ENCODE measurements at regions not wholly inside any gene's neighbourhood (a gene's known extent, or its start where the extent isn't known, plus 50 kb on each side); places are given as distances from the start of the nearest gene placed in this dataset.
"Not testable (repeated sequence)": the region's sequence is repeated elsewhere in the genome, so short reads cannot be mapped to it uniquely, and the experiment has no call there.

GRCh38 chr3:195999176-195999575, 82.7 kb downstream of the TFRC start:
- DNase-seq = not testable (repeated sequence)

- DNase-seq = not testable (repeated sequence)
Measured at GRCh38 chr3:195996314-195996713, 85.6 kb downstream of the TFRC start.

GRCh38 chr3:195994343-195994742, 86.0 kb upstream of the TNK2 start:
- peak; percentile 71 to 74 for DNase-seq

- DNase-seq = not testable (repeated sequence)
Measured at GRCh38 chr3:195993671-195994070, 85.3 kb upstream of the TNK2 start.

- not testable (repeated sequence) for DNase-seq
Measured at GRCh38 chr3:195992956-195993595, 84.7 kb upstream of the TNK2 start.

- not testable (repeated sequence) for DNase-seq
Measured at GRCh38 chr3:195991986-195992385, 83.6 kb upstream of the TNK2 start.

GRCh38 chr3:195991243-195991642, 82.9 kb upstream of the TNK2 start:
- DNase-seq = not testable (repeated sequence)

GRCh38 chr3:195990841-195991174, 82.5 kb upstream of the TNK2 start:
- DNase-seq = not testable (repeated sequence)

- DNase-seq = peak; percentile 90 to 95
Measured at GRCh38 chr3:195989921-195990840, 81.8 kb upstream of the TNK2 start.

GRCh38 chr3:195989197-195989920, 81.0 kb upstream of the TNK2 start:
- DNase-seq = peak in 1 of 2 donors; percentile 33

- not testable (repeated sequence) for DNase-seq
Measured at GRCh38 chr3:195988764-195989163, 80.4 kb upstream of the TNK2 start.

- not testable (repeated sequence) for DNase-seq
Measured at GRCh38 chr3:195987001-195987400, 78.7 kb upstream of the TNK2 start.

GRCh38 chr3:195986576-195986975, 78.2 kb upstream of the TNK2 start:
- DNase-seq = not testable (repeated sequence)

GRCh38 chr3:195985348-195985920, 77.1 kb upstream of the TNK2 start:
- DNase-seq = not testable (repeated sequence)

- DNase-seq = not testable (repeated sequence)
Measured at GRCh38 chr3:195984392-195985030, 76.2 kb upstream of the TNK2 start.

- DNase-seq = not testable (repeated sequence)
Measured at GRCh38 chr3:195983880-195984279, 75.5 kb upstream of the TNK2 start.

GRCh38 chr3:195982754-195983153, 74.4 kb upstream of the TNK2 start:
- DNase-seq = not testable (repeated sequence)

GRCh38 chr3:195981778-195982177, 73.4 kb upstream of the TNK2 start:
- DNase-seq = not testable (repeated sequence)

- not testable (repeated sequence) for DNase-seq
Measured at GRCh38 chr3:195979877-195980276, 71.5 kb upstream of the TNK2 start.

- DNase-seq = not testable (repeated sequence)
Measured at GRCh38 chr3:195978585-195978984, 70.2 kb upstream of the TNK2 start.

- not testable (repeated sequence) for DNase-seq
Measured at GRCh38 chr3:195976876-195977275, 68.5 kb upstream of the TNK2 start.

GRCh38 chr3:195974281-195974680, 65.9 kb upstream of the TNK2 start:
- not testable (repeated sequence) for DNase-seq

Data from CD4-positive, alpha-beta T cell treated with Interferon alpha-2 for 1 hour (primary cell).